Left cardiac atrium (tissue), 4 donors: ENCODE measurements at regions not wholly inside any gene's neighbourhood (a gene's known extent, or its start where the extent isn't known, plus 50 kb on each side); places are given as distances from the start of the nearest gene placed in this dataset.

Source experiments
- ATAC-seq, 2 donors: fragments of 200-7000 bp; cut with Tn5 transposase; one replicate each; pipeline ENCODE4 v1.9.1; 2020; ENCODE audit warnings: mild to moderate bottlenecking in 2 of 2, moderate library complexity in 2 of 2
- DNase-seq: peaks from one replicate; pipeline ENCODE4 v3.0.0-alpha.2; 2020
- intact Hi-C, 2 donors: fragments of 100-400 bp; cut with DNase I; formaldehyde crosslinking; loops; one replicate each; pipeline versions ENCODE4 v1.14.1 to v1.15.1; 2022 to 2023
- donor health status: DM: no; HTN: yes; CAD: no.
- donor health status: DM: no; HTN: yes; CAD: no; lungs with severe emphysema.
- donor health status: DM: yes; HTN: yes; CAD: no.
- donor health status: Dilated cardiomyopathy.

- intact Hi-C loops = no loop called here
- DNase-seq (no peak), ATAC-seq (no peak)
These were observed 891.5 kb downstream of the SUCLG1 start for GRCh38 chr2:83567551-83567950.

GRCh38 chr2:83565626-83566025, 893.5 kb downstream of the SUCLG1 start:
- intact Hi-C loops = no loop called here
- DNase-seq (no peak), ATAC-seq (no peak)

GRCh38 chr2:83565181-83565580, 893.9 kb downstream of the SUCLG1 start:
- ATAC-seq (no peak), DNase-seq (no peak)
- intact Hi-C loops = no loop called here

- intact Hi-C loops = no loop called here
- no peak for DNase-seq
- no peak for ATAC-seq
These were observed 897.5 kb downstream of the SUCLG1 start for GRCh38 chr2:83561592-83561991.

- intact Hi-C loops = no loop called here
- DNase-seq (no peak), ATAC-seq (no peak)
These were observed 922.5 kb downstream of the SUCLG1 start for GRCh38 chr2:83536556-83536955.

GRCh38 chr2:83534416-83534815, 924.7 kb downstream of the SUCLG1 start:
- no peak for ATAC-seq
- intact Hi-C loops = no loop called here
- no peak for DNase-seq

- DNase-seq (no peak), ATAC-seq (no peak)
- intact Hi-C loops = no loop called here
These were observed 927.8 kb downstream of the SUCLG1 start for GRCh38 chr2:83531206-83531826.

GRCh38 chr2:83528767-83529166, 930.3 kb downstream of the SUCLG1 start:
- ATAC-seq (no peak), DNase-seq (no peak)
- intact Hi-C loops = no loop called here

GRCh38 chr2:83522891-83523493, 936.1 kb downstream of the SUCLG1 start:
- intact Hi-C loops = no loop called here
- ATAC-seq (no peak), DNase-seq (no peak)

- intact Hi-C loops = no loop called here
- DNase-seq = no peak
- ATAC-seq = no peak
These were observed 941.2 kb downstream of the SUCLG1 start for GRCh38 chr2:83517727-83518368.

DNA sequence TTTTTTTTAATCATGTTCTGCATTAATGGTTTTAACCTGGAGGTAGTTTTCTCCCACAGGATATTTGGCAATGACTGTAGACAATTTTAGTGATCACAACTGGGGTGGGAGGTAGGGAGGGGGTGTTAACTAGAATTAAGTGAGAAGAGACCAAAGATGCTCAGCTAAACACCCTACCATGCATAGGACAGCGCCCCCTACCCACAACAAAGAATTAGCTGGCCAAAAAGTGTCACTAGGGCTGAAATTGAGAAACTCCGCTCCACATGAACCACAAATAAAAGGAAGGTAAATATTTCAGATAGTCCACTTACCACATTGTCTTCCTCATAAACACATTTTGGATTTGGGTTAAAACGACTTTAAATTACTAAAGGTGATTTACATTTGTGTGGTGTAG, 942.6 kb downstream of the SUCLG1 start:
- DNase-seq (no peak), ATAC-seq (no peak)
- intact Hi-C loops = no loop called here

DNA sequence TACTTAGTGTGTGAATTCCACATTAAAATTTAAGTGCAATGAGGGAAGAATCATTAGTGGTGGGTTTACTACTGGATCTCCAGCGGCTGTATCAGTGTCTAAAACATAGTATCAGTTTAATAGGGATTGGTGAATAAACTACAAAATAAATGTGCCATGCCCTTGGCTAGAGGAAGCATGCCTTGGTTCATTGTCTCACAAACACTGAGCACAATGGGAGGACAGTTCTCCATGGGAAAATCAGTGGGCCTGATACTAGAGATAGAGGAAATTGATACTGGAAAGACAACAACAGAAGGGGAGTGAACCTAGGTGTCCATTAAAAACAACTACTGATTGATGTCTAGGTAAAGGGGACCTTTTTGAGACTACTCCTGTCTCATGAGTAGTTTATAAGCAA, 971.6 kb downstream of the SUCLG1 start:
- intact Hi-C loops = no loop called here
- DNase-seq (no peak), ATAC-seq (no peak)

- ATAC-seq (no peak), DNase-seq (no peak)
- intact Hi-C loops = no loop called here
These were observed 977.6 kb downstream of the SUCLG1 start for GRCh38 chr2:83481436-83481835.

DNA sequence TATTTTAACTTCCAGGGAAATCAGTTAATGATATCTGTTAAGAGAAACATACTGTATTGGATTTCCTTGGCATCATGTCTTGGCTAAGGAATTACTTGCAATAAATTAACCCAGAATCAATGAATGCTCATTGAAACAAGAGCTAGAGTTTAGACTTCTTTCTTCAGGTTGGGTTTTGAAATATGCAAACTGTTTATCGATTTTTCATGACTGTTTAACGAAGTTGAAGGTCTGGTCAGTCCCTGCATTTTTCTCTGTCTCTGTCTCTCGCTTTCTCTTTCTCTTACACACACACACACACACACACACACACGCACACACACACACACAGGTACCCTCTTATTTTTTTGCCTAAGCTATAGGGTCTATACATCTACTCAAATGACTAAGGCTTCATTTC, 981.0 kb downstream of the SUCLG1 start:
- no peak for ATAC-seq
- DNase-seq = no peak
- intact Hi-C loops = no loop called here

DNA sequence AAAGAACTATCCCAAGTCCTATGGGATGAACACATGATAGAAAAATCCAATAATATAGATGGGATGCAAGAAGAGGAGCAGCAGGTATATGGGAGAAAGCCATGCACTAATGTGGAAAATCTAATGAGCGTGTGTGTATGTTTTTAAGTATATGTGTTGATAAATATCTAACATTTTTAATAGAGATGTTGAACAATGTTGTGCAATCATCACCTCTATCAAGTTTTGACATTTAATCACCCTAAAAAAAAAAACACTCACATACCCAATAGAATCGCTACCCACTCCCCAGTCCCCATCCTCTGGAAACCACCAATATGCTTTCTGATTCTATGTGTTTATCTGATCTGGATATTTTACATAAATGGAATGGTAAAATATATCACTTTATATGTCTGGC, 983.7 kb downstream of the SUCLG1 start:
- no peak for ATAC-seq
- intact Hi-C loops = no loop called here
- no peak for DNase-seq

DNA sequence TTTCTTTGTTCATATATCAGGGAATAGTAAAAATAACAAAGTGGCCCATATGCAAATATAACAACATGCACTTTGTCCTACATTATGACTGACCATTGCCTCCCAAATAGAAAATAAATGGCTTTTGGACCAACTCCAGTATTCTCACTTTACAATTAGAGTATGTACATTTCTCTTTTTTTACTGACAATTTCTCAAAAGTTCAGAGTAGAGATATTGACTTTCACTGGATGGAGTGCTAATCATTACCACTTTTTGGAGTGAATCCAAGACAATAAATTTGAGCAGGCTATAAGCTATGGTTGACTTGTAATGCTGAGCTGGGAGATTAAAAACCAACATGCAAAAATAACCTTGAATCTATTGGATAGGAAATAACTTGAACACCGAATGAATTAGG, 987.4 kb downstream of the SUCLG1 start:
- intact Hi-C loops = no loop called here
- ATAC-seq = no peak
- no peak for DNase-seq

DNA sequence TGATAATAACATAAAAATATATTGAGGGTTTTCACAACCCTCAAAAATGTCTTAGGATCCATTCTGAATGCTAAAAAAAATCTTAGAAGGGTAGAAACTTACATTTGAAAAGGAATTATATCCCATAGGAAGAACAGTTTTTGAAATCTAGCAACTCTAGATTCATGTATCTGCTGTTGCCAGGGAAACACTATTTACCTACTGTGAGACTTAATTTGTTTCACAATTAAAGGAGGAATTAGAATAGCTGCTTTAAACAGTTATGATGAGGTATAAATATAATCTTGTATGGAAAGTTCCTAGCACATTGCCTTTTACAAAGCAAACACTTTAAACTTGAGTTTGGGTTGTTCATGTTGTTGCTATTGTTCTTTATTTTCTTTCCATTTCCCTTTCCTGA, 988.2 kb downstream of the SUCLG1 start:
- ATAC-seq = no peak
- intact Hi-C loops = no loop called here

DNA sequence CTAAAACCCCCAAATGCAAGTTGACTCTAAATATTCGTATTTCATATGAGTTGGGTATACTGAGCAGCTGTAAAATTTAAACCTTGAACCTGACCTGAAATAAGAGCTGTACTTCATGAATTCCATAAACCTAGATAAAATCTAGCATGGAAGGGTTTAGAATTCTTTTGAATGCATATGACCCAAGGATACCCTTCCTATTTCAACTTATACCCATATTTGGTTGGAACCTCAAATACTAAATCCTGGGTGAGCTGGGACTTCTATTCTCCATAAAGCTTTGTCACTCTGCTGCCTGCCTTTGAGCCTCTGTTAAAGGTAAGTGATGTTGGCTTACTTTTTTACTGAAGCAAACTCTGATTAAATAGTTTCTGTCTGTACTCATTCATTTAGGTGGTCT, 994.6 kb downstream of the SUCLG1 start:
- no peak for ATAC-seq
- no peak for DNase-seq
- intact Hi-C loops = no loop called here

More for the DNA sequence above, 988.2 kb downstream of the SUCLG1 start:
- no peak for DNase-seq

DNA sequence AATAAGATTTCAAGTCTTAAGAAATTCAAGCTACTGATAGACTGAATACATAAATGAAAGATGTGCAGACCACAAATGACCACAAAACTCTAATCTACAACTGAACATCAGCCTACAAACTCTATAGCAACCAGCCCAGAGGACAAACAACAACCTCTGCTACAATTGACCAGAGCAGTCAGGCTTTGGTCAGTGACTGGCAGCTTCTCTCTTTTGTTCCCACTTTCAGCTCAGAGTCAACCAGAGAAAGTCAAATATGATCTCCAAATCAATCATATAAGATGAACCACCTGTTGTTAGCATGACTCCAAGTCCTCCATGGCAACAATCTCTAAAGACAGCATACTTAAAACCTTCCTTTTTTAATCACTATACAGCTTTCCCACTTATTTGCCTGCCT, 996.2 kb downstream of the SUCLG1 start:
- ATAC-seq = no peak

DNA sequence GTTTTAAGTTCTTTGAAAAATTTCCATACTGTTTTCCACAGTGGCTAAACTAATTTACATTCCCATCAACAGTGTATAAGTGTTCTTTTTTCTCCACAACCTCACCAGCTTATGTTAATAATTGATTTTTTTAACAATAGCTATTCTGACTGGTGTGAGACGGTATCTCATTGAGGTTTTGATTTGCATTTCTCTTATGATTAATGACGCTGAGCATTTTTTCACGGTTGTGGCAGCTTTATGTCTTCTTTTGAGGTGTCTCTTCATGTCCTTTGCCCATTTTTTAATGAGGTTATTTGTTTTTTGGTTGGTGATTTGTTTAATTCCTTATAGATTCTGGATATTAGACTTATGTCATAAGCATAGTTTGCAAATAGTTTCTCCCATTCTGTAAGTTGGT, 997.9 kb downstream of the SUCLG1 start:
- DNase-seq (no peak), ATAC-seq (no peak)
- intact Hi-C loops = no loop called here

More for the DNA sequence above, 996.2 kb downstream of the SUCLG1 start:
- intact Hi-C loops = no loop called here
- no peak for DNase-seq

DNA sequence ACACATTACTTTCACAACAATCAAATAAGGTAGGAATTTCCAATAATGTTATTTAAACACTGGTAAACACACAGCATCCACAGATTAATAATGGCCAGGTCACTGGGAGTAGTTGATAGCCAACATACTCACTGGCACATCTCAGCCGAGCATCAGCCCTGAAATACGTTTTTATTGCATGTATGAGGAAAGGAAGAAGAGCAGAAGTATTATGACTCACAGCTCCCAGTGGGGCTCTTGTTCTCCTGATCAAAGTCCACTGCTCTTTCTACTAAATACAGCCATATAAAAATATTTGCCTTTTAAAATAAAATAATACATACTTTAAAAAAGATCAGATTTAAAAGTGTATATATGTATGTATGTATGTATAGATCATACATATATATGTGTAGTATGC, 999.6 kb downstream of the SUCLG1 start:
- intact Hi-C loops = no loop called here
- DNase-seq (no peak), ATAC-seq (no peak)
